Liver (tissue), 3 donors: ENCODE measurements at regions not wholly inside any gene's neighbourhood (a gene's known extent, or its start where the extent isn't known, plus 50 kb on each side); places are given as distances from the start of the nearest gene placed in this dataset.

Source experiments
- CTCF ChIP-seq: fragments of 150-350 bp; IDR thresholded peaks from 2 replicates; pipeline ENCODE4 v1.5.1; 2017; ENCODE audit warnings: improper control_type of control experiment, low read depth, low read length; ENCODE audit not compliant: missing input control
- FOXA1 ChIP-seq: IDR thresholded peaks from 2 replicates; pipeline ENCODE4 v1.6.1; 2016; ENCODE audit warnings: antibody characterized with exemption
- FOXA2 ChIP-seq: IDR thresholded peaks from 2 replicates; pipeline ENCODE4 v1.6.1; 2016; ENCODE audit warnings: antibody characterized with exemption
- GABPA ChIP-seq, 2 donors: IDR thresholded peaks in 1 of 2; conservative IDR thresholded peaks in 1 of 2; 2 replicates each; pipeline ENCODE4 v1.6.1; 2016; ENCODE audit warnings: antibody characterized with exemption in 2 of 2, mild to moderate bottlenecking in 1 of 2, moderate library complexity in 1 of 2
- RAD21 ChIP-seq, 2 donors: IDR thresholded peaks; 2 replicates each; pipeline ENCODE4 v1.6.1; 2016; ENCODE audit warnings: antibody characterized with exemption in 2 of 2, mild to moderate bottlenecking in 2 of 2
- RXRA ChIP-seq, 2 donors: IDR thresholded peaks; 2 replicates each; pipeline ENCODE4 v1.6.1; 2017 to 2018; ENCODE audit warnings: antibody characterized with exemption in 2 of 2, mild to moderate bottlenecking in 1 of 2
- SP1 ChIP-seq: IDR thresholded peaks from 2 replicates; pipeline ENCODE4 v1.6.1; 2018; ENCODE audit warnings: antibody characterized with exemption, mild to moderate bottlenecking
- YY1 ChIP-seq: IDR thresholded peaks from 2 replicates; pipeline ENCODE4 v1.6.1; 2016; ENCODE audit warnings: antibody characterized with exemption, mild to moderate bottlenecking
- donor health status: healthy.
- donor health status: healthy.

DNA sequence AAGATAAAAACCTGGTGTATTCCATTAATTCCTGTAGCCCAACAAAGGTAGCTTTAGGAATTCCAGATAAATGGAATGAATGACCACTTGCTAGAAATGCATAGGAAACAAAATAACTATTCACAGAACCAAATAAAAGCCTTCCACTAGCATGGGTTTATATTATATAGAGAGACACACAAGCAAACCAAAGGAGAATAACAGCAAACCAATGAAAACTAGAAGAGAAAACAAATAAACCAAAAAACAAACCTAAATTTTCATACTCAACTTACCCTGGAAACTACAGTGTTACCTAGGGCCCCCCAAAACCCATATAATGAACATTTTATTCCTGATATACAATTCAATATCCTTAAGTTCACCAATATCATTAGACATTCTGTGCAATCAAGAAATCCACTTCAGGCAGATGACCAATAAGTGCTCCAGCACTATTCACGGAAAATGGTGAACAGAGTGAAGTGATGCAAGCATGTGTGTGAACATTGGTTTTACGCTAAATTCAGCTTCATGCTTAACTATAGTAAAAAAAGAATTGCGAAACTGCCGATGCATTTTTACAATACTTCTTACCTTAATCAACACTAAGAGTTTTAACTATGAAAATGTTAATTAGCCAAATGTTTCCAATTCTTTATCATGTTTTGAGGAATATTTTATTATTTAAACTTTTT is 1108.4 kb upstream of the TMEM132C start:
- no peak for TF ChIP-seq RAD21 (IDR thresholded peaks at IDR 0.05)
- TF ChIP-seq CTCF: no peak
- no peak for TF ChIP-seq GABPA (IDR thresholded peaks at IDR 0.05 in 1 of 2, conservative IDR thresholded peaks at IDR 0.05 in 1 of 2)
- no peak for TF ChIP-seq YY1
- TF ChIP-seq RXRA (IDR thresholded peaks at IDR 0.05): no peak
- no peak for TF ChIP-seq SP1
- no peak for TF ChIP-seq FOXA1
- no peak for TF ChIP-seq FOXA2
